ENCODE measurements at regions not wholly inside any gene's neighbourhood (a gene's known extent, or its start where the extent isn't known, plus 50 kb on each side); places are given as distances from the start of the nearest gene placed in this dataset.
A peak's percentile ranks its signal among the peaks of the same experiment; 100 is the strongest.

- no peak overlapping the region for H3K9ac ChIP-seq (ENCODE audit: insufficient read depth, low read depth, low read length)
- no peak overlapping the region for H3K27ac ChIP-seq (ENCODE audit: extremely low read length, insufficient read depth, low read length)
- no TSS peak for BruUV-seq (replicated peaks)
- TF ChIP-seq TAF1 (CRISPR knock-in tag; IDR thresholded peaks at IDR 0.05) (no peak), MNT (IDR thresholded peaks at IDR 0.05) (peak; percentile 96)
- no peak overlapping the region for H2AFZ ChIP-seq (ENCODE audit: low read length)
- H3K27me3 ChIP-seq (ENCODE audit: control insufficient read depth in 1 of 2, insufficient read depth in 2 of 2, low read length in 2 of 2), result peaks cover 21 to 90% of the 10 kb centered on the region in 2 experiments
- no peaks in the 10 kb centered on the region; the same call in 1 of the 2 replicates for H4K20me1 ChIP-seq (ENCODE audit: insufficient read depth, low read length)
- FAIRE-seq (no peak), ATAC-seq (no peak), DNase-seq (ENCODE audit: low spot score) (no peak)
- no peaks in the 10 kb centered on the region for H3K4me1 ChIP-seq (ENCODE audit: insufficient read depth, low read length)
- in situ Hi-C loops (cut with HindIII; ENCODE audit: extremely low pct_ligation_motif_present, low pct_unique_long_range_greater_than_20kb) (no loop called here), intact Hi-C loops (cut with micrococcal nuclease; ENCODE audit: unreplicated experiment) (no loop called here)
- ChIA-PET POLR2A (no interaction called here), CTCF (ENCODE audit: low intra/inter-chr PET ratio, low total read pairs) (no interaction called here)
- 4% methylated on average over 2 of the region's 2 CpGs for WGBS (ENCODE audit: low lambda C conversion rate)
- no peaks in the 10 kb centered on the region for H3K9me3 ChIP-seq (ENCODE audit: low read length)
- no peak overlapping the region for H3K4me2 ChIP-seq (ENCODE audit: low read depth, low read length)
- no peak overlapping the region for H3K4me3 ChIP-seq (replicated peaks in 1 of 3; ENCODE audit: insufficient read depth in 1 of 3, low read depth in 2 of 3, low read length in 3 of 3)
- H3K36me3 ChIP-seq (replicated peaks in 1 of 2; ENCODE audit: control insufficient read depth in 1 of 2, insufficient read depth in 2 of 2, low read length in 2 of 2), result no peaks in the 10 kb centered on the region
- H3K79me2 ChIP-seq (ENCODE audit: insufficient read depth, low read length), result no peaks in the 10 kb centered on the region
Measured at GRCh38 chr6:166686317-166686716, 59.3 kb upstream of the RPS6KA2 start.

DNA sequence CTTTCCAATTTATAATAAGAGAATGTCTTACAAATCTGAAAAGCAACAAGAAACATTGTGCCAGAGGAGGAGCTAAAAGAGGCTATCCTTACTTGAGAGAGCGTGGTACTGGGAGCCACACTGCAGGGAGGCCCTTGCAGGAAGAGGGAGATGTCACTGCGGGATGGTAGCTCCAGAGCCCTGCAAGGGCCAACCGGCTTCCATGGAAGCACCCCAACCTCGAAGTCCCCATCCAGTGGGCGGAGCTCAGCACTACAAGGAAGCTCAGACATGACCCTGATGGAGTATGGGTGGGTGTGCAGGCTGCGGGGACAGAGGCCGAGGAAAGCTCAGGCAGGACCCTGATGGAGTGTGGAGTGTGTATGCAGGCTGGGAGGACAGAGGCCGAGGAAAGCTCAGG is 57.8 kb upstream of the RPS6KA2 start:
- no peak for FAIRE-seq
- Histone ChIP-seq H3K27ac (ENCODE audit: extremely low read length, insufficient read depth, low read length) (no peak overlapping the region), H3K9me3 (ENCODE audit: low read length) (no peaks in the 10 kb centered on the region), H3K4me1 (ENCODE audit: insufficient read depth, low read length) (no peaks in the 10 kb centered on the region), H3K79me2 (ENCODE audit: insufficient read depth, low read length) (no peaks in the 10 kb centered on the region), H3K27me3 (ENCODE audit: control insufficient read depth in 1 of 2, insufficient read depth in 2 of 2, low read length in 2 of 2) (peaks cover 19 to 83% of the 10 kb centered on the region in 2 experiments), H3K9ac (ENCODE audit: insufficient read depth, low read depth, low read length) (no peak overlapping the region), H4K20me1 (ENCODE audit: insufficient read depth, low read length) (no peaks in the 10 kb centered on the region; the same call in 1 of the 2 replicates), H2AFZ (ENCODE audit: low read length) (no peak overlapping the region), H3K4me2 (ENCODE audit: low read depth, low read length) (no peak overlapping the region), H3K4me3 (replicated peaks in 1 of 3; ENCODE audit: insufficient read depth in 1 of 3, low read depth in 2 of 3, low read length in 3 of 3) (no peak overlapping the region), H3K36me3 (replicated peaks in 1 of 2; ENCODE audit: control insufficient read depth in 1 of 2, insufficient read depth in 2 of 2, low read length in 2 of 2) (no peaks in the 10 kb centered on the region)
- BruUV-seq (replicated peaks), result no TSS peak
- CTCF ChIA-PET (ENCODE audit: low intra/inter-chr PET ratio, low total read pairs), result no interaction called here
- intact Hi-C loops (cut with micrococcal nuclease; ENCODE audit: unreplicated experiment) (no loop called here), in situ Hi-C loops (cut with HindIII; ENCODE audit: extremely low pct_ligation_motif_present, low pct_unique_long_range_greater_than_20kb) (no loop called here)
- DNase-seq (ENCODE audit: low spot score), result no peak
- 15% methylated on average over 8 of the region's 8 CpGs for WGBS (ENCODE audit: low lambda C conversion rate)
- POLR2A ChIA-PET, result no interaction called here
- no peak for ATAC-seq
- TF ChIP-seq, protein P1, sequence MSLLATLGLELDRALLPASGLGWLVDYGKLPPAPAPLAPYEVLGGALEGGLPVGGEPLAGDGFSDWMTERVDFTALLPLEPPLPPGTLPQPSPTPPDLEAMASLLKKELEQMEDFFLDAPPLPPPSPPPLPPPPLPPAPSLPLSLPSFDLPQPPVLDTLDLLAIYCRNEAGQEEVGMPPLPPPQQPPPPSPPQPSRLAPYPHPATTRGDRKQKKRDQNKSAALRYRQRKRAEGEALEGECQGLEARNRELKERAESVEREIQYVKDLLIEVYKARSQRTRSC (CRISPR knock-in tag; IDR thresholded peaks at IDR 0.05; ENCODE audit: low read depth), result no peak
- TF ChIP-seq ZNF761 (CRISPR knock-in tag; conservative IDR thresholded peaks at IDR 0.05), result no peak
- no peak for TF ChIP-seq GZF1 (CRISPR knock-in tag; IDR thresholded peaks at IDR 0.05)
- TF ChIP-seq BRCA1 (CRISPR knock-in tag; IDR thresholded peaks at IDR 0.05), result no peak
- TF ChIP-seq ASH2L (IDR thresholded peaks at IDR 0.05; ENCODE audit: insufficient read length, low read depth, low read length), result no peak
- no peak for TF ChIP-seq ZNF124 (CRISPR knock-in tag; IDR thresholded peaks at IDR 0.05)
- TF ChIP-seq PREB (CRISPR knock-in tag; IDR thresholded peaks at IDR 0.05), result no peak
- TF ChIP-seq BCL6 (CRISPR knock-in tag; IDR thresholded peaks at IDR 0.05), result no peak
- TF ChIP-seq MYNN (CRISPR knock-in tag; IDR thresholded peaks at IDR 0.05; ENCODE audit: low read depth), result no peak
- TF ChIP-seq RARA (CRISPR knock-in tag; IDR thresholded peaks at IDR 0.05), result no peak
- TF ChIP-seq SMARCE1 (IDR thresholded peaks at IDR 0.05; ENCODE audit: borderline replicate concordance), result no peak
- no peak for TF ChIP-seq ONECUT2 (CRISPR knock-in tag; IDR thresholded peaks at IDR 0.05)
- no peak for TF ChIP-seq HDAC1 (CRISPR knock-in tag; IDR thresholded peaks at IDR 0.05)
- TF ChIP-seq, protein P2, sequence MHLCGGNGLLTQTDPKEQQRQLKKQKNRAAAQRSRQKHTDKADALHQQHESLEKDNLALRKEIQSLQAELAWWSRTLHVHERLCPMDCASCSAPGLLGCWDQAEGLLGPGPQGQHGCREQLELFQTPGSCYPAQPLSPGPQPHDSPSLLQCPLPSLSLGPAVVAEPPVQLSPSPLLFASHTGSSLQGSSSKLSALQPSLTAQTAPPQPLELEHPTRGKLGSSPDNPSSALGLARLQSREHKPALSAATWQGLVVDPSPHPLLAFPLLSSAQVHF (CRISPR knock-in tag; IDR thresholded peaks at IDR 0.05), result no peak
- no peak for TF ChIP-seq PHF20 (CRISPR knock-in tag; IDR thresholded peaks at IDR 0.05)
- no peak for TF ChIP-seq ZNF180 (CRISPR knock-in tag; IDR thresholded peaks at IDR 0.05; ENCODE audit: borderline replicate concordance, low read depth)

All from HepG2 (cell line).